AG08395 (cell line): ENCODE measurements at regions not wholly inside any gene's neighbourhood (a gene's known extent, or its start where the extent isn't known, plus 50 kb on each side); places are given as distances from the start of the nearest gene placed in this dataset.

Experiments
- DNase-seq: peaks from one replicate; pipeline ENCODE4 v3.0.0; 2012; ENCODE audit warnings: mixed read lengths, low spot score

DNA sequence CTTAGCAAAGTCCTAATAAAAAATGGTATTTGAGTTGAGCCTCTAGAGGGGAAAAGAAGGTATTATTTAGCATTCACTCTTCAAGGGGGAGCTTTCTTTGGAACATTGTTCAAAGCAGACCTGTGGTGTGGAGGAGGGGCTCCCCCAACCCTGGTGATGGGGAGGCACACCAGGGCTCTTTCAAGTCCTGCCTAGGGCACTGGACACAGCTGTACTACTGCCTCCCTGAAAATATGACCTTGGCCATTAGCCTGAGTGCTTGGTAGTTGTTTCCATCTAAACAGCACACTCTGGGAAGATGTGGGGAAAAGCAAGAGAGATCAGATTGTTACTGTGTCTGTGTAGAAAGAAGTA is 215.1 kb upstream of the CNR1 start:
- DNase-seq: no peak

DNA sequence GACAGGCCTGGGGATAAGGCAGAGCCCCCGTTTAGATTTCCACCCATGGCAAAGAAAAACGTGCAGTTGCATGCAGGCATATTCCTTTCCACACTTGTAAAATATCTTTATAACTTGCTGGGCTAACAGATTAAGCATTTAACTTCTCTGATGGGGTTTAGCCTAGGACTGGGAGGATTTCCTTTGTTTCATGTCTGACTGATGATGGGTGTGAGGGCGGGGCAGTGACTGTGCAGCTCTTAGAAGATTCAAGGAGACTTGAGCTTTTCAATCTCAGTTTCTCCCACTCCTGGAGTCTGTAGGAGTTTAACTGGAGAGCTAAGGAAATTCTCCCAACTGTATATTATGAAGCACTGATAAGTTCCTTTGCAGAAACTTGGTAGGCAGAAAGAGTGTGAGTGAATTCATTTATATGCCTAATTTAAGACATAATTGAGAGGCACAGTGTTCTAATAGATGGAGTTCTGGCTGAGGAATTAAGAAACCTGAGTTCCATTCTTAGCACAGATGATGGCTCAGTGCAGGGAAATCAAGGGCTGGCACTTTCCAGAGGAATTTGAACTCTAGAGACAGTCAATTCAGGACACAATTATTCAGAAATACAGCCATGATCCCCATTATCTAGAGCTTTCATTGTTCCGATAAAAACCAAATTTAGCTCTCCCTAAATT is 214.6 kb upstream of the CNR1 start:
- no peak for DNase-seq

DNA sequence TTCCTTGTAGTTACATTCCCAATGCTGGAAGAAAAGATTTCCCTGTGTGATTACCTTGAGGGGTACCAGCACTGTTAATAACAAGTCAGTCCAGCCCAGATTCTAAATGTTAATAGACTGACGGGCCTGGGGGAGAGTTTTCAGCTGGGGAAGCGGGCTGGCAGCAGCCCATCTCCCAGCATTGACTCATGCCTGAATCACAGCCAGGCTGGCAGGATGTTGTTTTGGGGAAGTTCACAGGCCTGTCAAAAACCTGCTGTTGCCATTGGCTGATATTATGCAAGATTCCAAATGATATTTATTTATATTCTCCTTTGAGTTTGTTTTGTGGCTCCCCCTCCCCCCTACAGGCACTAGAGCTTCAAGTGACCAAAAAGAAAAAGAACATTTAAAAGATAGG is 213.9 kb upstream of the CNR1 start:
- peak; percentile 69 for DNase-seq

DNA sequence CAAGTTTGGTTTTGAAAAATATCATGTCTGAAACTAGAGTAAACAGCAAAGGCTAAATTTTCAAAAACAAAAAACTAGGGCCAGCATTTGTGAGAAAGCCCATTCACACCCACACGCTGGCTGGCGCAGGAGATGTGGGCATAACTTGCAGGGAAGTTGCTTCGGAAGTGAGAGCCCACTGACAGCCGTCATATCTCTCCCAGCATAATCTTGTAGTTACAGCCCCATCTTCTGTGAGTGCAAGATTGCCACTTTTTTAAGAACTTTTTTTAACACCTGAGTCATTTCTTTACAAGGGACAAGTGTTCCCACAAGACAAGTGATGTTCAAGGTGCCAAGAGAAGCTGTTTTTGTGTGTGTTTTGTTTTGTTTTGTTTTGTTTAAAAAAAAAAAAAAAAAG is 212.5 kb upstream of the CNR1 start:
- no peak for DNase-seq

DNA sequence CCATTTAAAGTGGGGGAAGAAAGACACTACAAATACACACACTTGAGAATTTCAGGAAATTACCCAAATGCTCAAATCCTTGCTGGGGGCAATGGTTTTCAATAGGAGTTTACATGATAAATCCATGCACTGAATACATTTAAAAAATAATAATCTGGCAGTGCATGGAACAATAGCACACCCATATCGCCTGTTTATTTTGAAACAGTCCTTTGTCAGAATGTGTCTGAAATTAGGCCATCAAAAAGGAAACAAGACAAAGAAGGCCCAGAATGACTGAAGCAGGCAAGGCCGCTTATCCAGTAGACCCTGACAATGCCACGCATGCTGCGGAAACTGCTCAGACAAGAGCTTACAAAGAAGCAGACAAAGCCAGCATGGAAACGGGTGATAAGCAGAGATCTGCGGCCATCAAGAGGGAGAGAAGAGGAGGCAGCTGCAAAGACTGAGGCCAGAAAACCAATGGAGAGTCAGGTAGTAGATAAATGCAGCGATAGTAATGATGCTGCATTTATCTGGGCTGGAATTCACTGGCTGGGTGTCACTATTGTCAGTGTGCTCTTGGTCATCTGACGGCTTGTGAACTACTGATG is 211.9 kb upstream of the CNR1 start:
- DNase-seq: no peak

DNA sequence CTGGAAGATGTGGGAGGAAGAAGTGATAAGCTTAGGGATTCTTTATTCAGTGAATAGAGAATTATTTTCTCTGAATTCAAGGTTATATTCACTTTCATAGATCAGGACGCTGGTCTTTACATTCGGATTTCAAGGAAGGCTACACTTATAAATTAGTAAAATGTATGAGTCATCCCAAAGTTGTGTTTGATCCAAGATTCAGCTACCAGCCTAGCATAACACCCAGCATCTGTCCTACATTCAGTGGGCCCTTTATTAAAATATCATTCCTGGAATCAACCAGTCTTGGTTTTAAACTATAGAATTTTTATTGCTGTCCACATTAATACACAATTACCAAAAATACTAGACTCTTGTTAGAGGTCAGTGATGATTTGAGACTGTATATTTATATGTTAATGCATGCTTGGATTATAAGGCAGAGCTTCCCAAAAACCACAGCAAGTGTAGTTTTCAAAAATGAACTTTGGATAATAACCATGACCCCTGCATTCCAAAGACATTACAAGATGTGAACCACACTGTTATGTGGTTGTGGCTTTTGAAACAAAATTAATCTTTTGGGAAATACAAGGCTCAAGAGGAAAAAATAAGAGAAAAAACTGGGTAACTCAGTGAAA is 210.7 kb upstream of the CNR1 start:
- peak; percentile 70 for DNase-seq

DNA sequence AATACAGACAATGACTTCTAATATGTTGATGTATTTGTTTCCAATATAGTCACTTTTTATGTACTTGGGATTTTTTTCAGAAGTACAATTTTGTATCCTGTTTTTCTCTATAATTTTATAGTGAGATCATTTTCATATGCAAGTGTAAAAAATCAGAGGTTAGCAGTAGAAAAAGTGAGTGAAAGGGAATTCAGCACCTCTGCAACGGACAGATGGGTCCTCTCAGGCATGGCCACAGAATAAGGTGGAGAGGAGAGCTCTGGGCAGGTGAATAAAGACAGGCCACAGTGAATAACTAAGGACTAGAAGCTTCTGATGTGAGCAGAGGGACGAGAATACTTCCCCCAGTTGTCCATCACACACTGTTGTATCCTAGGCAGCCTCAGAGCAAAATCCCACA is 210.1 kb upstream of the CNR1 start:
- DNase-seq: no peak

DNA sequence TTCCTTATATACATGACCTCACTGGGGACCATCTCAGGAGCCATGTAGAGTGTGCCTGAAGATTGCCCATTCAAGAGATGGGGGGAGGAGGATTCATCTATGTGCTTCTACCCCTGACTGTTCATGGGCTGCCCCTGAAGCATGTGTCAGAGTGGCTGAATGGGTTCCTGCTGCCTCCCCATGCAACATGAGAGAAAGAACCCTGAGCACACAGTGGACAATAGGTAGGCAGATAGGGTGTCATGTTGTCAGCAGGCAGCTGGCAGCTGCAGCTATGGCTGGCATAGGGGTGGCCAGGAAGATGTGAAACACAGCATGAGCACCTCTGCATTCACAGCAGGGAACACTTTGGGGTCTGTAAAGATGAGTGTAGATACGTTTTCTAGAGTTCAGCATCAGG is 208.4 kb upstream of the CNR1 start:
- DNase-seq: no peak

DNA sequence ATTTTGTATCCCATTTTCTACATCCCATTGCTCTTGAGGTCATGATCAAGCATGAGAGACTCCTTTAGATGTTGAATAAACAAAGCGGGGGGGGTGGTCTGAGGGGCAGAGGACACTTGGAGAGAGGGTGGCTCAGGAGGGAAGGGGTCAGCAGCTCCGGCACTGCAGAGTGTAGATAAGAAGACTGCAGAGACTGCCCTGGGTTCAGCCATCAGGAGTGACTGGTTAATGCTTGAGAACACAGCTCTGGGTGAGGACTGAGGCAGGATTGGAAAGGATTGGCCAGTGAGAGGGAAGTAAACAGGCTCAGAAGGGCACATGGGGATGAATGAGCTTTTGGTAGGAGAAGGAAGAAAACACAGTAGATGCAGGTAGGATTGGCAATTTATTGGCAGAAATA is 205.3 kb upstream of the CNR1 start:
- DNase-seq: no peak

DNA sequence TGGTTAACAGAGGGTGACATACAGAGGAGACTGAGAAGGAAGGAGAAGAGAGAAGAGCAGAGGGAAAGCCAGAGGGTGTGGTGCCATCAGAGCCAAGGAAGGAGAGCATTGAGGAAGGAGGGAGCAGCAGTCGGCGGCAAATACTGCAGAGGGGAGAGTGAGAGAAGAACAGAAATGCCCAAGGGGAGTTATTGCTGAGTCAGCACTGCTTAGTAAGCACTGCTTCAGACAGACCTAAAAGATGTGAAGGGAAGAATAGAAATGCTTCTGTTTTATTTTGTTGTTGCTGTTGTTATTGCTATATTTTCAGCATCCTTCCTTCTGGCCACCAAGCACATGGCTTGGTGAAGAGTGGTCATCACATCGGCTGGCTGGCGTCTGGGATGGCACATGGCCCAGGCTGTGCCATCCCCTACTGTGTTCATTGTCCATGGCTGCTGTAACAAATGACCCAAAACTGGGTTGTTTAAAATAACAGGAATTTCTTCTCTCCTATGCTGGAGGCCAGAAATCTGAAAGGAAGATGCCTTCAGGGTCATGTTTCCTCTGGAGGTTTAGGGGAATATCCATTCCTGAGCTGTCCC is 204.1 kb upstream of the CNR1 start:
- DNase-seq: no peak

DNA sequence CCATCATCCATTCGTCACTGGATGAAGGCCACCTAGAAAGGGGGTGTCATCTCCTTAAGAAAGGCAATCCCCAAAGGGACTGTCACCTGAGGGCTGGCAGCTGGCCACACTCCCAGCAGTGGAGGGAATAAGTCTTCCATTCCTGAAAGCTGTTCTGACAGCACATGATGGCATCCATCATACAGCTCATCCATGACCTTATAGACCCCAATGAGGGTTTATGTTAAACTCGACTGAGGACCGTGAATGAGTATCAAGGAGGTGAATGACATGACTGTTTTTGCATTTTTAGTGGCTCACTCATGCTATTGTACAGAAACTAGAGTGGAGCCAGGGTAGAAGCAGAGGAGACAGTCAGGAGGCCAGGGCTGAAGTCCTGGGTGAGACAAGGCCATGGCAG is 203.1 kb upstream of the CNR1 start:
- DNase-seq: no peak

DNA sequence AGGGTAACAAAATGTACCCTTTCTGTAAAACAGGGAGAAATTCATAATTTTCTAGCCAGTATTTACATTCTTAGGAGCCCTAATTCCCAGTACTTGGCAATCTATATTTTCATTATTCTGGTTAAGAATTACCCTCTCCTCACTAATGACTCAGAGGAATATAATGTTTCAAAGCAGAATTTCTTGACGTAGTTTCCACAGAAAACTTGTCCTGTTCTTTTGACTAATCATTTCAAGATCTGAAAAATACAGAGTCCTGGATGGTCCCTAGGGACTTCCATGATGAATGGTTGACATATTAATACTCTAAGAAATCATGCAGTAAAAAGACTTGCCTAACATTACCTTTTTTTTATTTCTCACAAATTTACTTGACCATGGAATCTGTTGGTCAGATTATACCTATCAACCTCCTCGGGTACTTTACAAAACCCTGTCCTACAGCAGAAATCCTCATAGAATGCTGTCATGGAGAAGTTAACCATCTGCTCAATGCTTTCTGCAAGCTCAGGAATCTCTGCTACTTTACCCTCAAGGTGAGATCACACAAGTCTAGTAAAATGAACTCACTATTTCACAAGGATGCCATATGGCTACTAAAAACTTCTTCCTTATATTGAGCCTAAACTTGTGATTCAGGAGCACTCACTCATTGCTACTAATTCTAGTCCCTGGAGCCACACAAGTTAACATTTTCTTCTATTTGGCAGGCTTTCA is 202.1 kb upstream of the CNR1 start:
- peak; percentile 18 for DNase-seq

DNA sequence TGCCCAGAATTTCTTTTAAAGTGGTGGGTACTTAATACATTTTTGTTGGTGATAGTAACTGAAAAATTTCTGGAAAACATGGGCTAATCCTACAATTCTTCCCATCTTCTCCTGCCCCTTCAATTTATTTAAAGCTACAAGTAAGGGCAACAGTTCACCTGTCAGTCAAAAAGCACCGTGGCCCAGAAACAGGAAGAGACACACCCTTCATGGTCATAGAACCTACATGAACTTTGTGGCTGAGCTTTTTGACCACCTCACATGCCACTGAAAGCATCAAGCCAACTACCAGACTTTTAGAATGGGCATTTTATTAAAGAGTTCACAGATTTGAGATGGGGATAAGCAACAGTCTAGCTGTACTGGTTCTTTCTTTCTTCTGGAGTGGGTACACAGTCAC is 201.1 kb upstream of the CNR1 start:
- no peak for DNase-seq

DNA sequence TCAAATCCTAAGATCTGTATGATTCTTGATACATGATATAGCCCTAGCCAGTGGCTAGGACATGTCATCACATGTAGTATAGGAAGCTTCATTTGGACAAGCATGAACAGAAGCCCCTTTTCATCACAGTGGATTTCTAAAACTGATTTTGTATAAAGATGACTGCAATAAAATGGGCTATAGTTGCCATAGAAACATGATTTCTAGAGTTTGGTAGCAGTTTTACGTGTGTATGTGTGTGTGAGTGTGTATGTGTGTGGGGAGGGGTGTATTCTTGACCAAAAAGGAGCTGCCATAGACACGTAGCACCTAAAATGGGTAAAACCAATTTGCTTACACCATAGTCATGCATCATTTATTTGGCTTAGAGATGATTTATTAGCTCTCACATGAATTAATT is 200.5 kb upstream of the CNR1 start:
- no peak for DNase-seq

DNA sequence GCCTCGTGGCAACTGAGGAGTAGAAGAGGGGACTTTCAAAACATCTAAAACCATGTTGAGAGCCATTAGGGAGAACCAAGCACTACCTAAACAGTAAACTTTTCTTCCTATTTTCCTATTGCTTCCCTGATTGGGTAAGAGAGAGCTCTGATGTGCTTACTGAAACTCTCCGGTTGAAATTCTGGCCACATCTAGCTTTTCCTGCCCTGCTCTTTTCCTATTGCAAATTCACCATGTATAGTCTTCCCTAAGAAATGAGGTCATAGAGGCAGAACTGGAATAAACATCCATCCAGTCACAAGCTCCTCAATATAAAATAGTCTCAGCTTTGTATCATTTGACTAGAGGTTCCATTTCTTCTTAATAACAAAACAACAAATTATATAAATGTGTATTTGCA is 199.5 kb upstream of the CNR1 start:
- DNase-seq: no peak

DNA sequence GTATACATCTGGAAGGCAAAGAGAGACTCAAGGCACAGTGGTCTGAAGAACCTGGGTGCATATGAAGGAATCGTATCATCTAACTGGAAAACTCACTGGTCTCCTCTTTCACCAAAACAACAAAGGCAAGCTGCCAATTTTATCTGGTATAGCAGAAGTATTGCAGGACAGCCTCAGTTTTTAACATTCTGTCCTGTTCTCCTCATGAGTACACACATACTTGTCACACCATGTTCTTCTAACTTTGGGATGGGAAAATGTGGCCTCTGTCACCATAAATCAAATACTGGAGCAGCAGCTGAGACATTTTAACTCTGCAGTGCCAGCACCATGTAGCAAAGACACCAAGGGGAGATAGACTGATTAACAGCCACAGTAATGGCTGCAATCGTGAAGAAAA is 199.1 kb upstream of the CNR1 start:
- DNase-seq: no peak

DNA sequence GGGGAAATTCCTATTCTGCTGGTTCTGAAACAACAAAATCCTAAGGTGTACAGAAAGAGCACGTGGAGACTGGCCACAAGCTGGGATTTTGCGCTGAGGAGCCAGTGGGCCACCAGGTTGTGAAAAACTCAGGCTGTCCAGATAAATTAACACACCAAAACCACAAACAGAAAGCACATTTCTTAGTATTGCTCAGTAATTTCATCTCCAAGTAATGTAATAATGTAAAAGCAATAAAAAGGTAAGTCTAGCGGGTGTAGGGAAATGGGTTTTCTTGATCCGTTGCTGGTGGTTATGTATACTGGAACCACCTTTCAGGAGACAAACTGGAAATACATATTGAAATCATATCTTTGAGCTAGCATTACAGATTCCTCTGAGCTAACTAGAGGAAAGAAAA is 195.6 kb upstream of the CNR1 start:
- DNase-seq: no peak

DNA sequence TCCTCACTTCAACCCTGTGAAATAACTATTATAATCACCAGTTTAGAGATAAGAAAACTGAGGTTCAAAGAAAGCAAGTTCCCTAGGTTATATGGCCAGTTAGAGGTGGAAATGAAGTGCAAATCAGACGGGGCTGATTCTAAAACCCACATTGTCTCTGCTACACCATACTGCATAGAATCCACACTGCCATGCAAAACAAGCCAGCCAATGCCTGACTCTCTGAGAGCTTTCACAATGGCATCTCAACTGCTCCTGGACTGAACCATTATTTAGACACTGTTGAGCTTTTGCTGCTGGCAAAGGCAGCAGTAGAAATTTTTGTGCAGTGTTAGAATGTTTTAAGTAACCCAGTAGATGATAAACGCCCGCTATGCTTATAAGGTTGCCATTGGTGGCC is 195.2 kb upstream of the CNR1 start:
- DNase-seq: no peak

DNA sequence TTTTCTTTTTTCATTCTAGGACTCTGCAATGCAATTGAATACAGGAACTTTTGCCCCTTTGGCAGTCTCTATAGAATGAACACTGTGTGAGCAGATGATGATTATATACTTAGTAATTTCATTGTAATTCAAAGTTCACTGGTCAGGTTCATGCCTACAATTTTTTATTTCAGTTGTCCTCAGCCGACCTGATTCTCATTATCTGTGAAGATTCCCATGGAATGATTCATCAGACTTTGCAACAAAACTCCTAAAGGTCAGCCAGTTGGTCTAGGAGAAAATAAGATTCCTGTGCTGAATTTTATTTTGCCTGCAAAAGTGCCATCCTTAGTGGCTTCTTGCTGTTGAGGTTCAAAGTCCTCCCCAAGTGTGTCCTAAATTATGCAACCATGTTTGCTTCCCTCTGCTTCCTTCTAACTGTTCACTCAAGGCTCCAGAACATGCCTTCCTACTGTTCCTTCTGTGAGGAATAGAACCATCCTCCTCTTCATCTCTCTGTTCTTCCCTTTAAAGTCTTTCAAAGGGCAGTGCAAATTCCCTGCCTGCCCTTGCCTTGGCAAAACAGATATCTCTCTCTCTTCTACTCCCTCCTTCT is 194.2 kb upstream of the CNR1 start:
- DNase-seq: peak; percentile 62

DNA sequence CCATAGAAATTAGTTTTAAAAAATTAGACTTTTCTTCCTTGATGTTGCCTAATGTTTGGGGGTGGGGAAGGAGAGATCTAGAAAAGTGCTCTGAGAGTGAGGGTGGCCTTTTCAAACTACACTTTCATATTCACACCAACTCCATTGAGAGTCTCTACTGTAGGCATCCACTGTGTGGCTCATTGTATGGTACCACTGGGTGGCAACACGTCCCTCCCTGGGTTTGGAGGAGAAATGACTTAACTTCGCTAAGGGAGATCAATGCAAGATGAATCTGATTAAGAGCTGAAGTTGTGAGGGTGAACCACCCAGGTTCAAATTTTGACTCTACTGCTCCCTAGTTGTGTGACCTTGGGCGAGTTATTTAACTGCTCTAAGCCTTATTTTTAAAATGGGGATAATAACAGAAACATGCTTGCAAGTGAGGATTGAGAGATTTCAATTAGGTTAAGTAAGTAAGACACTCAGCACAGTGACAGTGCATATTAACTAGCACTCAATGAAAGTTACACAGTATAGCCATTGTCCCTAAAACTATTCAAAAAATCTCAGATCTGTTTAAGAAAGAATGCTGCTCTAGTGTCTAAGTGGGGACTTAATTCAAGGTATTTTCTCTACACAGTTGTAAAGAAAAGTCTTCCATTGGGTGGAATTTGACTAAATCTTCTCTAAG is 193.5 kb upstream of the CNR1 start:
- DNase-seq: no peak

DNA sequence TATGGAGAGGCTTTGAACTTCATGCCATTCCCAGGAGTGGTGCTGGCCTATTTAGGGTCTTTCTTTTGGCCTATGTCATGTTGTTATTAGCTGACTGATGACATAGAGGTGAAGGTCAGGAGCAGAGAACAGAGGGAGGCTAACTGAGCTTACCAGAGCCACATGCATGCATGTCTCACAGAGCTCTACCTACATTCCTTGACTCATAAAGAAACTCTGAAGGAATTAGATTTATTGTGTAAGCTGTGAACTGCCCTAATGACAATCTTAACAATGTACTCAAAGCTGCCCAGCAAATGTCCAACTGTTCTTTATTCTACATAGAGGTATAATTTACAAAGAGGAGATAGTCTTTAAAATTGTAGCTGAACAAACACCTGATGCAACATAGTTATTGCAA is 192.7 kb upstream of the CNR1 start:
- no peak for DNase-seq

DNA sequence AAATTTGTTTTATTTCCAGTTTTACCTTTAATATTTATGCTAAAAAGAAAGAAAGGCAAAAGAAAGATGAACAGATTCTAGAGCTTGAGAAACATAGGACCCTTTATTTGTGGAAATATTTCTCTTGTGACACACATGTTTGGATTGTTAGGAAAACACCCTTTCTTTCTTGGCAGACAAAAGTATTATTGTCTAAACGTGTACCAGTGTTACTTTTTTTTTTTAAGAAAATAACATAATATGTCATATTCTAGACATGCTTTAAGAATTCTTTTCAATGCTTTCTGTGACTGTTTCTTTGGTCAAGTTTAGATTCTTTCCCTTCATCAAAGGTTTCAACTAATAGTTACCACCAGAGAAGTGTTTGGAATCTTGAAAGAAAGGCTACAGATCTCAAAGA is 183.4 kb upstream of the CNR1 start:
- DNase-seq: no peak
